Activated T-helper 1 cell treated with anti-CD3 and anti-CD28 coated beads, Interleukin-12 subunit alpha, Interleukin-12 subunit beta, Interleukin-2, Interleukin-4 antibody, amounts not matched to agents 30 ng/mL and 10 ng/mL and 1 ng/mL, durations not matched to agents 14 hours and 24 hours and 36 hours (primary cell): ENCODE measurements at regions not wholly inside any gene's neighbourhood (a gene's known extent, or its start where the extent isn't known, plus 50 kb on each side); places are given as distances from the start of the nearest gene placed in this dataset.
"Not testable (repeated sequence)": the region's sequence is repeated elsewhere in the genome, so short reads cannot be mapped to it uniquely, and the experiment has no call there.

Experiments used
- DNase-seq: peaks from one replicate; pipeline ENCODE4 v3.0.0; 2021; ENCODE audit warnings: low spot score
- H3K27ac Mint-ChIP-seq: one replicate; pipeline ENCODE4 v1.8.0; 2021; ENCODE audit warnings: mild to moderate bottlenecking, mixed read lengths
- H3K27me3 Mint-ChIP-seq: one replicate; pipeline ENCODE4 v1.8.0; 2022; ENCODE audit warnings: mild to moderate bottlenecking, moderate library complexity, mixed read lengths; ENCODE audit not compliant: insufficient read depth
- H3K36me3 Mint-ChIP-seq: one replicate; pipeline ENCODE4 v1.8.0; 2021; ENCODE audit warnings: low read depth, mixed read lengths
- H3K4me1 Mint-ChIP-seq: one replicate; pipeline ENCODE4 v1.8.0; 2021; ENCODE audit warnings: low read depth, mixed read lengths
- H3K4me3 Mint-ChIP-seq: one replicate; pipeline ENCODE4 v1.8.0; 2021; ENCODE audit warnings: mild to moderate bottlenecking, moderate library complexity, mixed read lengths
- H3K9me3 Mint-ChIP-seq: one replicate; pipeline ENCODE4 v1.8.0; 2021; ENCODE audit warnings: mixed read lengths
- intact Hi-C: fragments of 100-400 bp; cut with micrococcal nuclease; formaldehyde crosslinking; loops from one replicate; pipeline ENCODE4 v1.15.1; 2024

DNA sequence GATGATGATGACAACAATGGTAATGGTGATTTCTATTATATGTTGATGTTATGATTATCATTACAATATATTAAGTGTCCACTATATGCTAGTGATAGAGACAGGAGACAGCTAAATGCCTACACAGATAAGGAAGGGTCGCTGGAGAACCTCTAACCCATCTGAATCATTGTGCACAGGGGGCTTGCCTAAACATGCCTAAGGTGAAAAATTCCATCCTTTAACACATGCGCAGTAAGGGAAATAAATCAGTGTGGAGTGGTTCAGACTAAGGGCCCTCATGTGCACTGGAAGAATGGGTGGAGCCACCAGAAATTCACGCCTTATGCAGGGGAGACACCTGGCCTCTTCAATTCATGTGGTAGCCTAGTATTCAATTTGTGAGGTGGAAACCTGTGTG lies 120.4 kb downstream of the TPBG start:
- Mint-ChIP-seq H3K9me3 (peaks cover 10% of the 10 kb centered on the region), H3K4me3 (no peak overlapping the region), H3K4me1 (no peaks in the 10 kb centered on the region), H3K27me3 (no peaks in the 10 kb centered on the region), H3K27ac (no peak overlapping the region), H3K36me3 (no peaks in the 10 kb centered on the region)
- DNase-seq = no peak
- intact Hi-C loops = no loop called here

DNA sequence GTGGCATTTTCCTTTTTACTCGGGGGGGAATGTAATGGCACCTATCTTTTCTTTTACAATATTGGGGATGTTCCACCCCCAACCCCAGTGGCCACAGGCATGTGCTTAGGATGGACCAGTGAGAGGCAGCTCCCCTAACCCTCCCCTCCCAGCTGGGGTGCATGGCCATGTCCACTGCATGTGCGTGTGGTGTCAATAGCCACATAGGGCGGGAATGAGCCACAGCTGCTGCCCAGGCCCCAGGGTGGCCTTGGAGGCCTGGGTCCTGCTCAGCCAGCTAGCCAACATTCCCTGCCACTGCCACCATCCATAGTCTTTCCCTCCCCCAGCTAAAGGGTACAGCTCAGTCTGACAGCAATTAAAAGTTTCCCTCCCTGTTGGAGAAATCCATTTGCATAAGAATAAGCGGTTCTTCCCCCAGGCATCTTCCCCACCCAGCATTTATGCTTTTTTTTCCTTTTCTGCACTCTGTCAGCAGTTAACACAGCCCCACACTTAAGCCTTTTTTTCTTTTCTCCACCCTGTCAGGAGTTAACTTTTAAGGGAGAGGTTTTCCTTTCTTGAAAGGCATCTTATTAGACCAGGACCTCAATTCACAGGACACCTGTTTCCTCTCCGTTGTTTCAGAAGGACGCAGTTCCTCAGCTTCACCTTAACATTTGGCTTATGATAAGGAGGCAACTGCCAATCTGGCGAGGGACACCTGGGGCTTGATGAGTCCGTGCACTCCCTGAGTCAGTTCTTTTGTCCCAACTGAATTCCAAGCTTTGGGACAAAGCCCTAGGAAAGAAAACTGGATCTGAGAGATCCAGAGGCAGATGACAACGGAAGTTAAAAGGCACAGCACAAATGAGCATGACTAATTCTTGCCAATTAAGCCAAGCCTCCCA lies 121.4 kb downstream of the TPBG start:
- DNase-seq = no peak
- Mint-ChIP-seq H3K4me3 (no peak overlapping the region), H3K36me3 (no peaks in the 10 kb centered on the region), H3K27ac (no peak overlapping the region), H3K4me1 (no peaks in the 10 kb centered on the region), H3K27me3 (no peaks in the 10 kb centered on the region), H3K9me3 (peaks cover 10% of the 10 kb centered on the region)
- intact Hi-C loops = no loop called here

DNA sequence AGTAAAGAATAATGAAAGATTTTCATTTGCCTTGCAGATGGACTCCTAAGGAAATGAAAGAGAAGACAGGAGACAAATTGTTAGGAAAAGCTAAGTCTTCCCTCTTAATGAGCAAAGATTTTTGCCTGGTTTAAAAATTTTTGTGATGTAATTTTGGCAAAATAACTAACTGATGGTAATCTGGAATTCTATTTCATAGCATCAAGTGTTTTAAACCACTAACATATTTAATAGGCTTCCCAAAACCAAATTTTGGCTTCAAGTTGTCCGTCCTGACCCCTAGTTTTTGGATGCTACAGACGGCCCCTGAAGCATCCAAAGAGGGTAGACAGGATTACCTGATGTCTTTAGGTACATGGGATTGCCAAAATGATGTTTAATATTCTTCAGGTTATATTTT lies 124.3 kb downstream of the TPBG start:
- Mint-ChIP-seq H3K4me1 (no peaks in the 10 kb centered on the region), H3K4me3 (no peak overlapping the region), H3K9me3 (peaks cover 10% of the 10 kb centered on the region), H3K27ac (no peak overlapping the region), H3K36me3 (no peaks in the 10 kb centered on the region), H3K27me3 (no peaks in the 10 kb centered on the region)
- DNase-seq = no peak
- intact Hi-C loops = no loop called here

DNA sequence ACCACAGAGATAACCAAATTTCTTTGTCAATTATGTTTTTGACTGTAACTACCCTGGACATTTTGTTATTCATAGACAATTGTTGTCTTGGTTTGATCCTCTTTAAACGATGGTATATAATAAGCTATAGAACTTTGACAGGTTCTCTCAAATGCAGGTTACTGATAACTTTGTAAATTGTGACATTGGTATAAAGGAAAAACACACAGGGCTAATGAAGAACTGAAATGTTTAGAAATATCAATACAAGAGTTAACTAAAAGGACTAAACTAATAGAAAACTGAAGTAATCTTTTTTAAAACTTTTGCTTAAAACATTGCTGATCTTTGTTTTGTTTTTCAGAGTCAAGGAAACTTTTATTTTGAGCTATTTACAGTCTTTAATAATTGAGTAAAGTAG lies 124.8 kb downstream of the TPBG start:
- Mint-ChIP-seq H3K36me3 (no peaks in the 10 kb centered on the region), H3K27me3 (no peaks in the 10 kb centered on the region), H3K27ac (no peak overlapping the region), H3K9me3 (peaks cover 10% of the 10 kb centered on the region), H3K4me1 (no peaks in the 10 kb centered on the region), H3K4me3 (no peak overlapping the region)
- intact Hi-C loops = no loop called here
- DNase-seq = no peak

DNA sequence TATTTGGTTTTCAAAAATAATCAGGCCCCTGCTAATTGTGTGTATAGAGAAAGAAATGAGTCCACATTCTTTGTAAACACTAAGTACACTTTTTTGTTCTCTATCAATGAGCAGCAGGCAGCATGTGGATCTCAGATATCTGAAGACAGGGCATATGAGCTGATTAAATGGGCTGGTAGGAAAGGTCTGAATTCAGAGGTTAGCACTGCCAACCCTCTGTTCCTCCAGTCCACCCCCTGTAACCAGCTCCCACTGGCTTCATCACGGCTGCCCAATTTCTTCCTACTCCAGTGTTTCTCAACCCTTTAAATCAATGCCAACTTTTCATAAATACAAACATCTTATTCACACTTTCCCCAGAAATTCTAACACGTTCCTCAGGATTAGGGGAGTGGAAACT lies 128.5 kb downstream of the TPBG start:
- no peak overlapping the region for H3K27ac Mint-ChIP-seq
- no peak overlapping the region for H3K4me3 Mint-ChIP-seq
- no peaks in the 10 kb centered on the region for H3K27me3 Mint-ChIP-seq
- DNase-seq = no peak
- intact Hi-C loops = no loop called here
- H3K4me1 Mint-ChIP-seq = no peaks in the 10 kb centered on the region
- H3K9me3 Mint-ChIP-seq = no peaks in the 10 kb centered on the region
- no peaks in the 10 kb centered on the region for H3K36me3 Mint-ChIP-seq

GRCh38 chr6:82493467-82493866 lies 129.8 kb downstream of the TPBG start:
- no peak for DNase-seq
- intact Hi-C loops = no loop called here
- Mint-ChIP-seq H3K27me3 (no peaks in the 10 kb centered on the region), H3K36me3 (no peaks in the 10 kb centered on the region), H3K27ac (no peak overlapping the region), H3K9me3 (no peaks in the 10 kb centered on the region), H3K4me3 (no peak overlapping the region), H3K4me1 (no peaks in the 10 kb centered on the region)

- Mint-ChIP-seq H3K36me3 (no peaks in the 10 kb centered on the region), H3K4me3 (no peak overlapping the region), H3K27me3 (no peaks in the 10 kb centered on the region), H3K9me3 (no peaks in the 10 kb centered on the region), H3K4me1 (no peaks in the 10 kb centered on the region), H3K27ac (no peak overlapping the region)
- intact Hi-C loops = no loop called here
- no peak for DNase-seq
These were observed 130.8 kb downstream of the TPBG start for GRCh38 chr6:82494367-82494766.

GRCh38 chr6:82501901-82502300 lies 138.3 kb downstream of the TPBG start:
- H3K36me3 Mint-ChIP-seq, H3K27me3 Mint-ChIP-seq, DNase-seq, H3K4me1 Mint-ChIP-seq, intact Hi-C loops, H3K27ac Mint-ChIP-seq, H3K9me3 Mint-ChIP-seq, H3K4me3 Mint-ChIP-seq: not testable (repeated sequence)

DNA sequence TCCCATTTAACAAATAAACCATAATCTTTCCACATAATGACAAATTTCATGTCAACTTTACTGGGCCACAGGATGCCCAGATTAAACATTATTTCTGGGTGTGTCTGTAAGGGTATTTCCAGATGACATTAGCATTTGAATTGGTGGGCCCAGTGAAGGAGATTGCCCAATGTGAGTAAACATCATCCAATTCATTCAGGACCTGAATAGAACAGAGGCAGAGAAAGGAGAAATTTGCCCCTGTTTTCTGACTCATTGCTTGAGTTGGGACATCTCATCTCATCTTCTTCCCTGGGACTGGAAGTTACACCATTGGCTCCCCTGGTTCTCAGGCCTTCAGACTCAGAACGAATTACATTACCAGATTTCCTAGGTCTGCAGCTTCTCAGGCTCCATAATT lies 142.9 kb downstream of the TPBG start:
- Mint-ChIP-seq H3K4me1 (peaks cover 8% of the 10 kb centered on the region), H3K4me3 (no peak overlapping the region), H3K9me3 (peaks cover 12% of the 10 kb centered on the region), H3K27me3 (peaks cover 3% of the 10 kb centered on the region), H3K27ac (no peak overlapping the region), H3K36me3 (no peaks in the 10 kb centered on the region)
- DNase-seq = no peak
- intact Hi-C loops = no loop called here

GRCh38 chr6:82507112-82507511 lies 143.5 kb downstream of the TPBG start:
- H3K27me3 Mint-ChIP-seq = peaks cover 3% of the 10 kb centered on the region
- H3K36me3 Mint-ChIP-seq = no peaks in the 10 kb centered on the region
- no peak for DNase-seq
- peaks cover 12% of the 10 kb centered on the region for H3K9me3 Mint-ChIP-seq
- intact Hi-C loops = no loop called here
- no peak overlapping the region for H3K4me3 Mint-ChIP-seq
- H3K4me1 Mint-ChIP-seq = peaks cover 8% of the 10 kb centered on the region
- no peak overlapping the region for H3K27ac Mint-ChIP-seq

GRCh38 chr6:82511546-82511945 lies 147.9 kb downstream of the TPBG start:
- Mint-ChIP-seq H3K4me1 (peaks cover 8% of the 10 kb centered on the region), H3K27ac (no peak overlapping the region), H3K27me3 (peaks cover 6% of the 10 kb centered on the region), H3K36me3 (no peaks in the 10 kb centered on the region), H3K9me3 (peaks cover 22% of the 10 kb centered on the region), H3K4me3 (no peak overlapping the region)
- intact Hi-C loops = no loop called here
- no peak for DNase-seq

DNA sequence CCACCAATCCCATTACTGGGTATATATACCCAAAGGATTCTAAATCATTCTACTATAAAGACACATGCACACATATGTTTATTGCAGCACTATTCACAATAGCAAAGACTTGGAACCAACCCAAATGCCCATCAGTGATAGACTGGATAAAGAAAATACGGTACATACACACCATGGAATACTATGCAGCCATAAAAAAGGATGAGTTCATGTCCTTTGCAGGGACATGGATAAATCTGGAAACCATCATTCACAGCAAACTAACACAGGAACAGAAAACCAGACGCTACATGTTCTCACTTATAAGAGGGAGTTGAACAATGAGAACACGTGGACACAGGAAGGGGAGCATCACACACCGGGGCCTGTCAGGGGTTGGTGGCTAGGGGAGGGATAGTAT lies 154.3 kb downstream of the TPBG start:
- intact Hi-C loops, H3K36me3 Mint-ChIP-seq, H3K4me1 Mint-ChIP-seq, H3K27me3 Mint-ChIP-seq, DNase-seq, H3K4me3 Mint-ChIP-seq, H3K27ac Mint-ChIP-seq: not testable (repeated sequence)
- peaks cover 17% of the 10 kb centered on the region for H3K9me3 Mint-ChIP-seq

DNA sequence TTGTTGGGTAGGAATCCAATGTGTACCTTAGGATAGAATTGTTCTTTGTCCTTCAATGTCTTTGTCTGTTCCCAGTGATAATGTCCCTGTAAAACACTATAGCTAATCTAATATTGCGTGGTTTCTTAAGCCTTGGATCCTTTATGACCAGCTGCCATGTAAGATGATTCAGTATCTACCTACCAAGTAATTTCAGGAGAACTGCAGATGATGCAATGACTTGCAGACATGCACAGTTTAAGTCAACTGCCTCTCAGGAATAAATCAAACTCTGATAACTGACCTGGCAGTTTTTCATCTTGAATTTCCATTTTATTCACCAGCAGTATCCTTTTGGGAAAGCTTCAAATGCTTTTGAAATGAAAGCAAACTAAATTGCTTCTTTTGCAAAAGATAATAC lies 157.8 kb downstream of the TPBG start:
- H3K9me3 Mint-ChIP-seq = peaks cover 3% of the 10 kb centered on the region
- intact Hi-C loops = no loop called here

GRCh38 chr6:82521861-82522260 lies 158.2 kb downstream of the TPBG start:
- Mint-ChIP-seq H3K4me1 (no peaks in the 10 kb centered on the region), H3K27ac (no peak overlapping the region), H3K9me3 (peaks cover 3% of the 10 kb centered on the region), H3K4me3 (no peak overlapping the region), H3K36me3 (no peaks in the 10 kb centered on the region), H3K27me3 (peaks cover 1% of the 10 kb centered on the region)
- no peak for DNase-seq
- intact Hi-C loops = no loop called here

More for the DNA sequence above, 157.8 kb downstream of the TPBG start:
- no peaks in the 10 kb centered on the region for H3K4me1 Mint-ChIP-seq
- H3K27me3 Mint-ChIP-seq = peaks cover 1% of the 10 kb centered on the region
- no peak for DNase-seq
- no peak overlapping the region for H3K27ac Mint-ChIP-seq
- H3K4me3 Mint-ChIP-seq = no peak overlapping the region
- no peaks in the 10 kb centered on the region for H3K36me3 Mint-ChIP-seq
